ENCODE measurements at regions not wholly inside any gene's neighbourhood (a gene's known extent, or its start where the extent isn't known, plus 50 kb on each side); places are given as distances from the start of the nearest gene placed in this dataset.
"Not testable (repeated sequence)": the region's sequence is repeated elsewhere in the genome, so short reads cannot be mapped to it uniquely, and the experiment has no call there.

DNA sequence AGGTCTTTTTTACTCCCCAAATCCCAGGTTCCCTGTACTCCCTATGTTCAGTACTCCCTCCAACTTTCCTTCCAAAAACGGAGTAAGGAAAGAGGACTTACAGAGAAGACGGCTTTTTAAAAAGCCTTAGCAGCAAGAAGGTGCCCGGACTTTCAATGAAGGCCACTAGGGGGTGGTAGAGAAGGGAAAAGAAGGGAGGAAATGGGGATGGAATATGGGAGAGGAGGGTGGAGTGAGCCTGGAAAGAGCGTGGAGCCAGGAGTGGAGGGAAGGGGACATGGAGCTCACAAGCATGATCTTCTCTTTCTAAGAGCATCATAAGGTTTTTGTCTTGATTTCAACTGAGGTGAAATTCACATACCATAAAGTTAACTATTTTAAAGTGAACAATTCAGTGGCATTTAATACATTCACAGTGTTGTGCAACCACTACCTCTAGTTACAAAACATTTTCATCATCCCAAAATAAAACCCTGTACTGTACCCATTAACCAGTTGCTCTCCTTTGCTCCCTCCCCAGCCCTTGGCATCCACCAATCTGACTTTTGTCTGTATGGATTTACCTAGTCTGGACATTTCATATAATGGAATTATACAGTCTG, 129.9 kb downstream of the ZNF281 start:
- DNase-seq: peak; percentile 56

DNA sequence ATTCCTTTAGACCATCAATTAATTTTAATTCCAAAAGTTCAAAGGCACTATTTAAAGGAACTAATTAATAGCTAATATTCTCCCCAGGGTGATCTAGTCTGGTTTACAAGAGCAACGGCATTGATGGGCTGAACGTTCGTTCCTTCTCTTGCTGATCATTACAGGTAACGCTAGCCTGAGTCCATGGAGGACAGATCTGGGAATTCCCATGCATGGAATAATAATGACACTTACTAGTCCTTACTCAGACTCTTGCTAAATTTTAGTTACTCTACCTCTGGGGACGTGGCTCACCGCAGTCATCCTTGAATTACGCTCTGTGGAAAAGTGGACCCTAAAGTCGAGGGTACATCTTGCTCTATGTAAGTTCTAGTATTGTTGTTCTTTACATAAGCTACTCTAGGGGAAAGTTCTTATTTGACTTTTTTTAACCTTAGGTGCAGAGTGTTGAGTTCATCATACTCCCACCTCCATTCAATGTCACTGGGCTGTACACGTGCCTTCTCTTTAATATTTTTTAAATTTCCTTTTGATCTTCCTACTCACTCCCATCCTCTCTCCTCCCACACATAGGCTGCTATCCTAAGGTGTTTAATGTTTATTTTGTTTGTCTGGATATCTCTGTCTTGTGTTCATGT, 133.9 kb downstream of the ZNF281 start:
- DNase-seq: no peak

GRCh38 chr1:200275415-200275814, 134.4 kb downstream of the ZNF281 start:
- DNase-seq: no peak

- no peak for DNase-seq
These were observed 135.7 kb downstream of the ZNF281 start for GRCh38 chr1:200274116-200274515.

- no peak for DNase-seq
These were observed 137.3 kb downstream of the ZNF281 start for GRCh38 chr1:200272481-200273068.

GRCh38 chr1:200269256-200269655, 140.6 kb downstream of the ZNF281 start:
- DNase-seq: no peak

GRCh38 chr1:200267937-200268336, 141.9 kb downstream of the ZNF281 start:
- no peak for DNase-seq

GRCh38 chr1:200267458-200267857, 142.4 kb downstream of the ZNF281 start:
- no peak for DNase-seq

GRCh38 chr1:200266871-200267270, 143.0 kb downstream of the ZNF281 start:
- no peak for DNase-seq

GRCh38 chr1:200265881-200266280, 144.0 kb downstream of the ZNF281 start:
- no peak for DNase-seq

- no peak for DNase-seq
These were observed 144.7 kb downstream of the ZNF281 start for GRCh38 chr1:200265104-200265503.

GRCh38 chr1:200263203-200263602, 146.6 kb downstream of the ZNF281 start:
- DNase-seq: no peak

DNA sequence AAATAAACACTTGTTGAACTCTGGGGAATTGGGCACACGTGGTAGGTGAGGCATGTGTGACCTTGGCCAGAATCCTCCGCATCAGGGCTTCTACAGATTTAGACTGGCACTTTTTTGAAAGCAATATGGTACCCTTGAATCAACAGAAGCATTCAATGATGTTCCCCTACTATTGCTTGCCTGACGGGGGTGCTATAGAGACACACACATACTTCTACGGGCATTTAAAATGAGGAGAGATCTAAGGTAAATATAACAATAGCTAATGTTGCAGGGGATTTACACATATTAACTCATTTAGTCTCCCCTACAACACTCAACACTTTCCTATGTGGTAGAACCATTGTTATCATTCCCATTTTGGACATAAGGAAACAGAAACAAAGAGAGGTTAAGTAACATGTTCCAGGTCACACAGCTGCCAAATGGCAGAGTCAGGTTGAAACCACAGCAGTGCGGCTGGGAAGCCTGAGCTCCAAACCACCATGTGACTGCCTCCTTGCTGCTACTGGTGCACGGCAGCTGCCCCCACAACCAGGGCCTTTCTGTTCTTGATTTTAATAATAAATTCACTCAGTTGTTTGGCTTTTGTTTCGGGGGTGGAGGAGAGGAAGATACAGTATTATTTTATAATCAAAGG, 147.4 kb downstream of the ZNF281 start:
- no peak for DNase-seq

DNA sequence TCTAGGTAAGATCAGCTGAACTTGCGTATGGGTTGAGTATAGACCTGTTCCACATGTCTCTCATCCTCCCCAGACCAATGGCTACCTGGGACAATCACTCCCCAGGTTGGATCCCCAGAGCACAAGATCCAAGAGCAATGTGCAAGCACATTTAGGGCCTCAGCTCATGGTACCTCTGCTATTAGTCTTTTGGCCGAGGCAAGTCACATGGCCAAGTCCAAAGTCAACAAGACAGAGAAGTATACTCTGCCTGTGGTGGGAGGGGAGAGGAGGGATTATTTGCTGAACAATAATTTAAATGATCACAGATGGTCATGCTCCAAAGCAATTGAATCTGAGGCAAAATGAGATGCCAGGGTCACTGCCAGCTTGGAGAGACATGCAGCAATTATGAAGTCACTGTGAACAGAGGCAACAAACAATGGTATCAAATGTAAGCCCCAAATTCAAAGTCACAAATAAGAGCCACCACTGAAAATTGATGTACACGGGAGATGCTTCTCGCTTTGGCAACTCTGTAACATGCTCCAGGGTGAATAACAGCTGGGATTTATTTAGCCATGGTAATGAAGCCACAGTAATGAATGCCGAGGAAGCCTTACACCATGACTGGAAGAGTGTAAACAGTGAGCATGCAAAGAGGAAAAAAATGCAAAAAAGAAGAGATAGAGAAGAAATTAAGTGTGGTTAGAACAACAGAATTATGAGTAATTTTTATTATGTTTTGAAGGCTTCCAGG, 149.1 kb downstream of the ZNF281 start:
- DNase-seq: peak; percentile 64

DNA sequence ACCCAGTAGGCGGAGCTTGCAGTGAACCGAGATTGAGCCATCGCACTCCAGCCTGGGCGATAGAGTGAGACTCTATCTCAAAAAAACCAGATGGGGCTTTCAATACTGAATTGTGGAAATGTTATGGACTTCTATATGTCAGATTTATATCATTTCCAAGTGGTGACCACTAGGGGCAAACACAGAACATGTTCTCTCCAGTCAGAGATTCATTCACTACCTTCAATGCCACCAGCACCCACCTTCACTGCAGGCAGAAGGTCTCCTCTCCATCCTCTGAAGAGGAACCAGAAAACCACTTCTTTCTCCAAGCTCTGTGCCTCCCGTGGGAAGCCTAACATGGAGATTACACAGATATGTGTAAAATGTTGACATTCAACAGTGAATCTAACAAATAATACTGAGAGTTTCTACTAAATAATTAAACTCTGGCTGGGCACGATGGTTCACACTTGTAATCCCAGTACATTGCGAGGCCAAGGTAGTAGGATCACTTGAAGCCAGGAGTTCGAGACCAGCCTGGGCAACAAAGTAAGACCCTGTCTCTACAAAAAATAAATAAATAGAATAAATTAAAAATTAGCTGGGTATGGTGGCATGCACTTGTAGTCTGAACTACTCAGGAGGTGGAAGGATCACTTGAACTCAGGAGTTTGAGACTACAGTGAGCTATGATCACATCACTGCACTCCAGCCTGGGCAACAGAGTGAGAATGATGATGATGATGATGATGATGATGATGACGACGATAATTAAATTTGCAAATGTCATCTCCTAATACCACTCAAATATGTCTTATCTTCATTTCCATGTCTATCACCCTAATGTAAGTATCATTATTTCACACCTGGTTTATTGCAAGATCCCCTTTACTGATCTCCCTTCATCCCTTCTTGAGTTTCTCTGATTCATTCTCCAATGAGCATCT, 151.1 kb downstream of the ZNF281 start:
- DNase-seq: peak; percentile 16

DNA sequence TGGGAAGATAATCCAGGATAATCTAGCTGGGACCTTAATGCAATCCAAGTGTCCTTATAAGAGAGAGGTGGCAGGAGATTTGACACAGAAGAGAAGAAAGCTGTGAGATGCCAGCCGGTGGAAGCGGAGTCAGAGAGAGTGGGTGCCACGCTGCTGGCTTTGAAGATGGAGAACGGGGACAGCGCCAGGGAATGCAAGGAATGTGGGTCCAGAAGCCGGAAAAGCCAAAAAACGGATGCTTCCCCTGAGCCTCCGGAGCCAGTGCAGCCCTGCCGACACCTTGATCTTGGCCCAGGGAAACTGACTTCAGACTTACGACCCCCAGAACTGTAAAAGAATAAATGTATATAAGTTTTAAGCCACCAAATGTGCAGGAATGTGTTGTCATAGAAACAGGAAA, 152.6 kb downstream of the ZNF281 start:
- no peak for DNase-seq

GRCh38 chr1:200254602-200255001, 155.2 kb downstream of the ZNF281 start:
- not testable (repeated sequence) for DNase-seq

- DNase-seq: no peak
These were observed 155.9 kb downstream of the ZNF281 start for GRCh38 chr1:200253774-200254495.

DNA sequence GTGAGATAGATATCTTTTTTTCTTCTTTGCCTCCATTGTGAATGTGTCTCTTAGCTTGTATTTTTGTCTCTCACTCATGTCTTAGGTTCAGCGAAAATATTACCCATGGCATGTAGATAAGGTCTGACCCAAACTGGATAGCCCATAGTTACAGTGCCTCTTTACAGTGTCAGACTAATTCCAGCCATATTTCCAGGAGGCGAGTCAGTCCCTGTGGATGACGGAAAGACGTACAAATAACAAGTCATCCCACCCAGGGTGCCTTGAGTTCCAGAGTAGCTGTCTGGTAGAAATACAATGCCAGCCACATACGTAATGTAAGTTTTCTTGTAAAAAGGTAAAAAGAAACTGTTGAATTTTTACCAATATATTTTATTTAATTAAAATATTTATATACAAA, 157.3 kb downstream of the ZNF281 start:
- no peak for DNase-seq

DNA sequence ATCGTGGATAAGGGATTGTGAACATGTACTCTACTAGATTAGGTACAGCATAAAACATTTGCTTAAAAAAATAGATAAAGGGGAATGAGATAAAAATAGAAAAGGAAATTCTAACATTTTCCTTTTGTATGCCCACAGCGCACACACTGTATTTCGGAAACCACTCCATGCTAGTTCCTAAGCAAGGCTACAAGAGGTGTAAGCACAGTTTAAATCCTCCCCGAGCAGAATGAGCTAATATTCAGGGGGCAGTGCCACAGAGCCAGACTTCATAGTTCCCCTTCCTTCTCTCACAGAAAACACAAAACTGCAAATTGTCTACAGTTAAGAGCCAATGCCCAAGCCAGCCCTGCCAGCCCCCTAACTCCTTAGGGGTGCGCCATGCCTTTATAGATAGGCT, 159.4 kb downstream of the ZNF281 start:
- no peak for DNase-seq

GRCh38 chr1:200248541-200248940, 161.3 kb downstream of the ZNF281 start:
- no peak for DNase-seq

DNA sequence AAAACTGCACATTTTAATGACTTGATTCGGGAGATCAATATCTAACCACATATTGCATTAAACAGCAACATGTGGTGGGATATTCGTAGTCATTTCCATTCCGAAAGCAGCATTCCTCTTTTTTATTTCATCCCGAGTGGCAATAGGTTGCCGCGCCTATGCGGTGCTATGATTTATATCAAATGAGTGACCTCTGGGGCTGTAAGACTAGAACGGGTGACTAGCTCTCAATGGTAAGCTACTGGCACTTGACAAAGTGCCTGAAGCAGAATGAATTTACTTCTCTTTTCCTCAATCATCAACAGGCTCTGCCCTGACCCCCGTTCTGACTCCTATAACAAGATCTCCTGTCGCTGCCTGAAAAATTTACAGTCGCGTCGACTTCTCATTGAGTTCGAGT, 162.3 kb downstream of the ZNF281 start:
- DNase-seq: no peak

All from NCI-H1092 treated with DMSO at 0.1 percent for 48 hours (cell line).